Panc1 (cell line): ENCODE measurements at regions not wholly inside any gene's neighbourhood (a gene's known extent, or its start where the extent isn't known, plus 50 kb on each side); places are given as distances from the start of the nearest gene placed in this dataset.
"Not testable (repeated sequence)": the region's sequence is repeated elsewhere in the genome, so short reads cannot be mapped to it uniquely, and the experiment has no call there.

Experiments
- POLR2AphosphoS5 ChIP-seq: IDR thresholded peaks from 2 replicates; pipeline ENCODE4 v1.6.1; 2012; ENCODE audit warnings: mild to moderate bottlenecking, low read depth, low read length, moderate library complexity
- REST ChIP-seq, 2 experiments: IDR thresholded peaks; 2 replicates each; pipeline ENCODE4 v1.6.1; 2011 to 2012; ENCODE audit warnings: low read depth in 2 of 2, control low read depth in 1 of 2, low read length in 1 of 2, mild to moderate bottlenecking in 1 of 2, moderate library complexity in 1 of 2; ENCODE audit not compliant: insufficient read depth in 1 of 2
- SIN3A ChIP-seq: IDR thresholded peaks from 2 replicates; pipeline ENCODE4 v1.6.1; 2012; ENCODE audit warnings: low read depth, mild to moderate bottlenecking, low read length, moderate library complexity, borderline replicate concordance; ENCODE audit not compliant: insufficient read depth
- TF ChIP-seq, protein P1 (sequence below): fragments of 450-650 bp; IDR thresholded peaks from 2 replicates; pipeline ENCODE4 v1.5.1; 2017; ENCODE audit warnings: mild to moderate bottlenecking

GRCh38 chr15:30261432-30262141 is 126.7 kb downstream of the GOLGA8T start:
- not testable (repeated sequence) for TF ChIP-seq SIN3A; POLR2AphosphoS5; REST (IDR thresholded peaks at IDR 0.05; ENCODE audit: insufficient read depth in 1 of 2, low read depth in 2 of 2, low read length in 1 of 2)
- TF ChIP-seq, protein P1, sequence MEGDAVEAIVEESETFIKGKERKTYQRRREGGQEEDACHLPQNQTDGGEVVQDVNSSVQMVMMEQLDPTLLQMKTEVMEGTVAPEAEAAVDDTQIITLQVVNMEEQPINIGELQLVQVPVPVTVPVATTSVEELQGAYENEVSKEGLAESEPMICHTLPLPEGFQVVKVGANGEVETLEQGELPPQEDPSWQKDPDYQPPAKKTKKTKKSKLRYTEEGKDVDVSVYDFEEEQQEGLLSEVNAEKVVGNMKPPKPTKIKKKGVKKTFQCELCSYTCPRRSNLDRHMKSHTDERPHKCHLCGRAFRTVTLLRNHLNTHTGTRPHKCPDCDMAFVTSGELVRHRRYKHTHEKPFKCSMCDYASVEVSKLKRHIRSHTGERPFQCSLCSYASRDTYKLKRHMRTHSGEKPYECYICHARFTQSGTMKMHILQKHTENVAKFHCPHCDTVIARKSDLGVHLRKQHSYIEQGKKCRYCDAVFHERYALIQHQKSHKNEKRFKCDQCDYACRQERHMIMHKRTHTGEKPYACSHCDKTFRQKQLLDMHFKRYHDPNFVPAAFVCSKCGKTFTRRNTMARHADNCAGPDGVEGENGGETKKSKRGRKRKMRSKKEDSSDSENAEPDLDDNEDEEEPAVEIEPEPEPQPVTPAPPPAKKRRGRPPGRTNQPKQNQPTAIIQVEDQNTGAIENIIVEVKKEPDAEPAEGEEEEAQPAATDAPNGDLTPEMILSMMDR: not testable (repeated sequence)
